ENCODE measurements at regions not wholly inside any gene's neighbourhood (a gene's known extent, or its start where the extent isn't known, plus 50 kb on each side); places are given as distances from the start of the nearest gene placed in this dataset.

GRCh38 chr5:60346393-60346792, 353.6 kb downstream of the DEPDC1B start:
- DNase-seq (ENCODE audit: low read depth in 3 of 3, low spot score in 2 of 3), result no peak

- DNase-seq (ENCODE audit: low read depth in 3 of 3, low spot score in 2 of 3), result no peak
Measured at GRCh38 chr5:60343102-60343501, 356.9 kb downstream of the DEPDC1B start.

- DNase-seq (ENCODE audit: low read depth in 3 of 3, low spot score in 2 of 3), result no peak
Measured at GRCh38 chr5:60340965-60341471, 358.9 kb downstream of the DEPDC1B start.

GRCh38 chr5:60340326-60340725, 359.6 kb downstream of the DEPDC1B start:
- no peak for DNase-seq (ENCODE audit: low read depth in 3 of 3, low spot score in 2 of 3)

- no peak for DNase-seq (ENCODE audit: low read depth in 3 of 3, low spot score in 2 of 3)
Measured at GRCh38 chr5:60339691-60340201, 360.2 kb downstream of the DEPDC1B start.

GRCh38 chr5:60338846-60339245, 361.1 kb downstream of the DEPDC1B start:
- DNase-seq (ENCODE audit: low read depth in 3 of 3, low spot score in 2 of 3), result no peak

- DNase-seq (ENCODE audit: low read depth in 3 of 3, low spot score in 2 of 3), result no peak
Measured at GRCh38 chr5:60336491-60336890, 363.5 kb downstream of the DEPDC1B start.

GRCh38 chr5:60335913-60336312, 364.1 kb downstream of the DEPDC1B start:
- DNase-seq (ENCODE audit: low read depth in 3 of 3, low spot score in 2 of 3), result no peak

- DNase-seq (ENCODE audit: low read depth in 3 of 3, low spot score in 2 of 3), result no peak
Measured at GRCh38 chr5:60334281-60334713, 365.7 kb downstream of the DEPDC1B start.

GRCh38 chr5:60333005-60333571, 366.9 kb downstream of the DEPDC1B start:
- DNase-seq (ENCODE audit: low read depth in 3 of 3, low spot score in 2 of 3), result no peak

- DNase-seq (ENCODE audit: low read depth in 3 of 3, low spot score in 2 of 3), result no peak
Measured at GRCh38 chr5:60332244-60333004, 367.5 kb downstream of the DEPDC1B start.

- no peak for DNase-seq (ENCODE audit: low read depth in 3 of 3, low spot score in 2 of 3)
Measured at GRCh38 chr5:60330236-60330635, 369.7 kb downstream of the DEPDC1B start.

GRCh38 chr5:60325870-60326269, 374.1 kb downstream of the DEPDC1B start:
- no peak for DNase-seq (ENCODE audit: low read depth in 3 of 3, low spot score in 2 of 3)

- DNase-seq (ENCODE audit: low read depth in 3 of 3, low spot score in 2 of 3), result no peak
Measured at GRCh38 chr5:60323596-60323995, 376.4 kb downstream of the DEPDC1B start.

- no peak for DNase-seq (ENCODE audit: low read depth in 3 of 3, low spot score in 2 of 3)
Measured at GRCh38 chr5:60312098-60312497, 387.9 kb downstream of the DEPDC1B start.

- DNase-seq (ENCODE audit: low read depth in 3 of 3, low spot score in 2 of 3), result no peak
Measured at GRCh38 chr5:60299944-60300343, 400.0 kb downstream of the DEPDC1B start.

GRCh38 chr5:60297658-60298057, 402.3 kb downstream of the DEPDC1B start:
- no peak for DNase-seq (ENCODE audit: low read depth in 3 of 3, low spot score in 2 of 3)

GRCh38 chr5:60295423-60295822, 401.9 kb upstream of the PDE4D start:
- no peak for DNase-seq (ENCODE audit: low read depth in 3 of 3, low spot score in 2 of 3)

- DNase-seq (ENCODE audit: low read depth in 3 of 3, low spot score in 2 of 3), result no peak
Measured at GRCh38 chr5:60293518-60293917, 400.0 kb upstream of the PDE4D start.

GRCh38 chr5:60287174-60287771, 393.7 kb upstream of the PDE4D start:
- no peak for DNase-seq (ENCODE audit: low read depth in 3 of 3, low spot score in 2 of 3)

GRCh38 chr5:60285910-60286309, 392.4 kb upstream of the PDE4D start:
- no peak for DNase-seq (ENCODE audit: low read depth in 3 of 3, low spot score in 2 of 3)

- no peak for DNase-seq (ENCODE audit: low read depth in 3 of 3, low spot score in 2 of 3)
Measured at GRCh38 chr5:60280943-60281342, 387.4 kb upstream of the PDE4D start.

All from right renal cortex interstitium (tissue), 3 donors.